ENCODE measurements at regions not wholly inside any gene's neighbourhood (a gene's known extent, or its start where the extent isn't known, plus 50 kb on each side); places are given as distances from the start of the nearest gene placed in this dataset.

DNA sequence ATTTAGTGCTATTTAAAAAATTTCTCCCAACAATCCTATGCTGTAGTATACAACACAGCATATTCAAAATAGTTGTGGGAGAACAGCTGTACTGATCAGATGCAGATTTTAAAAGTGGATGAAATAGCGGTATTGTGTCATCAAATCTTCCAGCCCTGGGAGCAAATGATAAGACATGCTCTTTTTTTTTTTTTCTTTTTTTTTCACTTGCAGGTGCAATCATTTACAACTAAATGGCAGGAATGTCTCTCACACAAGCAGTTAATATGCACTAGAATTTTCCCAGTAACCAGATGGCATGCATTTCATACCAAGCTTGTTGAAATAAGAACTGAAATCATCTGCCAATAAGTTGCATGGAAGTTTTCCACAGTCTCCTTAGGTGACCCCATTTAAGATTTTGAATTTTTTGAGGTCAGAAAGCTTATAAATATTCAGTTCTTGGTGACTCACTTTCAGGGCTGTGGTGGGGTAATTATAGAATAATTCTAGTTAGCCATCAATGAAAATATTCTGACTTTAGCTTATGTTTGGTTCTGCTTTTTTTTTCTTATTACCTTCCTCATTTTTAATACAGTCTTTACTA, 623.9 kb upstream of the NR5A2 start:
- DNase-seq: no peak
- Mint-ChIP-seq H3K9me3 (peaks cover 0 to 6% (median 0%) of the 10 kb centered on the region in 9 donors), H3K27ac (no peak overlapping the region), H3K36me3 (no peaks in the 10 kb centered on the region), H3K27me3 (peaks cover 0 to 10% (median 4%) of the 10 kb centered on the region in 5 donors), H3K4me1 (peaks cover 0 to 23% (median 4%) of the 10 kb centered on the region in 4 donors), H3K4me3 (no peak overlapping the region)
- POLR2A ChIA-PET: no interaction called here
- ATAC-seq: no peak

DNA sequence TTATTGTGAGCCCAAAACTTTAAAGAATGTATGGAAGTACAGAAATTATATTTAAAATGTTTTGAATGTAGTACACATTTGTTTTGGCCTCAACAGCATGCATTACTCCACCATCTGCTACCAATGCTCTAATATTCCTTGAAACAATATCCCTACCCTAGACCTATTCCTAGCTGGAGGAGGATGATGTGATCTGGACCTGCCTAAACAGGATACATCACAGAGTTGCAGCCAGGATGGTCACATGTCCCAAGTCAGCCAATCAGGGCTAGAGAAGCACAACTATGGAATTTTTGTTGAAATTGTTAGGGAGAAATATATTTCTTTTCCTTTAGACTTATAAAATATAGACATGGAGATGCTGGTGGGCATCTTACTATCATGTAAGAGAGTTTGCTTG, 623.3 kb upstream of the NR5A2 start:
- Mint-ChIP-seq H3K4me1 (peaks cover 0 to 23% (median 4%) of the 10 kb centered on the region in 4 donors), H3K27me3 (peaks cover 0 to 10% (median 4%) of the 10 kb centered on the region in 5 donors), H3K4me3 (no peak overlapping the region), H3K9me3 (peaks cover 0 to 6% (median 0%) of the 10 kb centered on the region in 9 donors), H3K36me3 (no peaks in the 10 kb centered on the region), H3K27ac (no peak overlapping the region)
- no peak for ATAC-seq
- POLR2A ChIA-PET: no interaction called here
- no peak for DNase-seq

DNA sequence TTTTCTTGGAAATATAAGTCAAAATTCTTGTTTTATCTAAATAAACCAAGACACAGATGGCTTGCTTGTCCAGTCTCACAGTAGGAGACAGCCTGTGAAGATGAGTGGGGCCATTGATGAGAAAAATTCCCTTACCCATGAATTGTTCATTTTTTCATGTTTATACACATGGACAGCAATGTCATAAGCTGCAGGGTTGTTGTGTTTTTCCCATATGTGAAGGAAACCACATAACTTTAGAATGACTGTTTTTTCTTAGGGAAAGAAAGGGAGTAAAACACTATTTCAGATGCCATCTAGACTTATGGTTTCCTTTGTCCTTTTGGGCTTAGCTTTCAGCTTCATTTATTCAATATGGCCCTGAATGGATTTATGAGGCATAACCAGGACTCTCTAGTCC, 622.5 kb upstream of the NR5A2 start:
- H3K4me3 Mint-ChIP-seq: no peak overlapping the region
- no peak for ATAC-seq
- POLR2A ChIA-PET: no interaction called here
- H3K36me3 Mint-ChIP-seq: peaks cover 0 to 3% (median 0%) of the 10 kb centered on the region in 3 donors
- H3K4me1 Mint-ChIP-seq: peaks cover 0 to 18% (median 4%) of the 10 kb centered on the region in 4 donors
- DNase-seq: no peak
- peaks cover under 1 to 10% (median 4%) of the 10 kb centered on the region in 5 donors for H3K27me3 Mint-ChIP-seq
- H3K9me3 Mint-ChIP-seq: peaks cover 0 to 6% (median 0%) of the 10 kb centered on the region in 9 donors
- no peak overlapping the region for H3K27ac Mint-ChIP-seq

DNA sequence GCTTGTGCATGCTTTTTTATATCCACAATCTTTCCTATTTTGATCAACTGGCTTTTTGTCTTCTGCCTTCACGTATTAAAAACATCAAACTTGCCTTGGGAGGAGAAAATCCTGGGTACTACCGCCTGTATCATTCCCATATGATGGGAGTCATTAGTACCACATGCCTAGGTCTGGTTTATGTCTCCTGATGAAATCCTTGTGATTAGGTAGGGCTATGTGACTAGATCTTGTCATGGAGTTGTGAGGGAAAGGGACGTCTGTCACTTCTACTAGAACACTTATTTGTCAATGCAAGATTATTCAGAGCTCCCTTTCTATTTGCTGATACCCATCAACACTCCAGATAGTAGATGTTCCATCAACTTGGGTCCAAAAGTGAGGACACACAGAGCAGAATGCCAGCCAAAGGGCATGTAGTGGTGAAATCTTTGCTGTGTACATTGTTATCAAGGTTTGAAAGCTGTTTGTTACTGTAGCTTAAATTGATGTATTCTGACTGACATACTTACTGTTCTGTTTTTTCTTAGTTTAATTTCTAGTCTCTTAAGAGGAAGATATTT, 621.8 kb upstream of the NR5A2 start:
- H3K4me3 Mint-ChIP-seq: no peak overlapping the region
- POLR2A ChIA-PET: no interaction called here

DNA sequence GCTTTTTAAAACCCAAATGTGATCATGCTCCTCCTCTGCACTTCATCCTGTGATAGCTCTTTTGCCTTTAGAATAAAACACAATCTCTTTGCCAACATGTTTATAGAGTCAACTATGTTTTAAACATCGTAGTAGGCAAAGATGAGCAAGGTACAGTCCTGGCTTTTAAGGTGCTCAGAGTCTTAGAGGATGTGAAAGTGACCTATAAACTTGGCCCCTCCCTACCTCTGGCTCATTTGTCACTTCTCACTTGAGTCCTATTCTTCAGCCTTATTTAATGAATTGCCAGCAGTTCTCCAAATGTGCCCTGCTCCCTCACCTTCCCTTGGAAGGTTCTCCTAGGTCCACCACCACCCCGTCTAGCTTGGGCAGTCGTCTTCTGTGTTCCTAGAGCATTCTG, 617.0 kb upstream of the NR5A2 start:
- no peak for ATAC-seq
- Mint-ChIP-seq H3K9me3 (peaks cover 0 to 11% (median 3%) of the 10 kb centered on the region in 9 donors), H3K4me3 (no peak overlapping the region), H3K27me3 (peaks cover 4 to 21% (median 9%) of the 10 kb centered on the region in 5 donors), H3K27ac (no peak overlapping the region), H3K36me3 (peaks cover 0 to 7% (median 0%) of the 10 kb centered on the region in 3 donors), H3K4me1 (peaks cover 0 to 11% (median 0%) of the 10 kb centered on the region in 4 donors)
- DNase-seq: no peak
- POLR2A ChIA-PET: no interaction called here

More for the DNA sequence above, 621.8 kb upstream of the NR5A2 start:
- ATAC-seq (no peak), DNase-seq (no peak)
- peaks cover 0 to 7% (median 0%) of the 10 kb centered on the region in 3 donors for H3K36me3 Mint-ChIP-seq
- peaks cover 4 to 15% (median 6%) of the 10 kb centered on the region in 5 donors for H3K27me3 Mint-ChIP-seq
- peaks cover 0 to 6% (median 0%) of the 10 kb centered on the region in 9 donors for H3K9me3 Mint-ChIP-seq
- H3K4me1 Mint-ChIP-seq: peaks cover 0 to 17% (median 0%) of the 10 kb centered on the region in 4 donors
- H3K27ac Mint-ChIP-seq: no peak overlapping the region

DNA sequence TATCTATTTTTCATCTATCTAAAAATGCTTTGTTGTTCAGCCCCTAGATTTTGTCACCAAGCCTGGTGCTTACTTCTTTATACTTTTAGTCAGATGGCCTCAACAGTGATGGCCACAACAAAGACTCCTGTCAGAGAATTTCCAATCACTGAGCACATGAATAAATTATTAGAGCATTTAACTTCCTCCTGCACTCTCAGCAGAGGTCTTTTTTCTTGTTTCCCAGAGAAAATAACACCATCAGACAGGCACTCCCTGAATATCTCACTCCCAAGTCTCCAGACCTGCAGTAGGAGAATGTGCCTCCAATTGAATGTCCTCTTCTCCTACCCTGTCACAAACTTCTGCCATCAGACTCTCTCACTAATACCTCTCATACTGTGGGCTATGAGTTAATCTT, 616.0 kb upstream of the NR5A2 start:
- H3K36me3 Mint-ChIP-seq: peaks cover 0 to 10% (median 0%) of the 10 kb centered on the region in 3 donors
- no peak for ATAC-seq
- POLR2A ChIA-PET: no interaction called here
- peaks cover 0 to 11% (median 0%) of the 10 kb centered on the region in 4 donors for H3K4me1 Mint-ChIP-seq
- DNase-seq: no peak
- peaks cover 3 to 20% (median 8%) of the 10 kb centered on the region in 5 donors for H3K27me3 Mint-ChIP-seq
- H3K27ac Mint-ChIP-seq: no peak overlapping the region
- H3K4me3 Mint-ChIP-seq: no peak overlapping the region
- H3K9me3 Mint-ChIP-seq: peaks cover 3 to 22% (median 9%) of the 10 kb centered on the region in 9 donors

DNA sequence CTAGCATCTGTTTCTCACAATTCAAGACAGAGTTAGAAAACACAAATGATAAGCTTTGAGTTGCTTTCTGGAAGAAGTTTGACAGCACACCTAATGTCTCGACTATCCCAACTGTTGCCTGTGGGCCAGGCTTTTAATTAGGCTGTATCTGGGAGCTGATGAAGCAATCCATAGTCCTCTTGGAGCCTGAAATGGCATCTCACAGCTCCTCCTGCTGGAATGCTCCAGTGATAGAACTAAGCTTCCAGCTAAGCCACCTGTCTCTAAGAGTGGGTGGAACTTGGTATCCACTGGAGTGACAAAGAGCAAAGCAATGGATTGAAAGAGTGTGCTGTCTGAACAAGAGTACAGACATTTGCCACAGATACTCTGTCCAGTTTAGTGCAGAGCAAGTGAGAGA, 605.3 kb upstream of the NR5A2 start:
- Mint-ChIP-seq H3K36me3 (peaks cover 0 to 2% (median 1%) of the 10 kb centered on the region in 3 donors), H3K9me3 (peaks cover 2 to 16% (median 10%) of the 10 kb centered on the region in 9 donors), H3K27ac (peak overlapping the region in 1 of 10 donors; percentile 45), H3K27me3 (peaks cover 3 to 37% (median 10%) of the 10 kb centered on the region in 5 donors), H3K4me1 (no peaks in the 10 kb centered on the region), H3K4me3 (no peak overlapping the region)
- POLR2A ChIA-PET: no interaction called here
- DNase-seq: no peak
- ATAC-seq: no peak

DNA sequence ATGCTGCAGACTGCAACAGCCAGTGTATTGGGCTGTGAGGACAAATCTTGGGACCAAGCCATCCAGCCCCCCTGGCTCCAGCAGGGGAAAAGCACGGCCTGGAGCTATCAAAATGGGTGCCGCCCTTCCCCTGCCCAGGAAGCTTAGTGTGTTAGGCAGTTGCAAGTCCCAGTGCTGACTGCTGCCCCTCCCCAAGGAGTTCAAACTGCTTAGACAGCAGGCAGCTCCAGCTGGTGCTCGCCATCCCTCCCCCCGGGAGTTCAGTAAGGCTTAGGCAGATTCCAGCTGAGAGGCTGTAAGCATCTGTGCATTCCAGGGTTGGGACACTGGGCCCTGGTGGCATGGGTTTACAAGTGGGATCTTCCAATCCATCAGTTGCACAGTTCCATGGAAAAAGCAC, 579.6 kb upstream of the NR5A2 start:
- H3K4me3 Mint-ChIP-seq: no peak overlapping the region
- H3K27ac Mint-ChIP-seq: no peak overlapping the region
- H3K27me3 Mint-ChIP-seq: peaks cover 1 to 26% (median 12%) of the 10 kb centered on the region in 5 donors
- peaks cover 3 to 26% (median 5%) of the 10 kb centered on the region in 9 donors for H3K9me3 Mint-ChIP-seq
- peaks cover 0 to 2% (median 0%) of the 10 kb centered on the region in 4 donors for H3K4me1 Mint-ChIP-seq
- no peak for ATAC-seq
- POLR2A ChIA-PET: no interaction called here
- DNase-seq: no peak
- peaks cover 0 to 4% (median 0%) of the 10 kb centered on the region in 3 donors for H3K36me3 Mint-ChIP-seq

DNA sequence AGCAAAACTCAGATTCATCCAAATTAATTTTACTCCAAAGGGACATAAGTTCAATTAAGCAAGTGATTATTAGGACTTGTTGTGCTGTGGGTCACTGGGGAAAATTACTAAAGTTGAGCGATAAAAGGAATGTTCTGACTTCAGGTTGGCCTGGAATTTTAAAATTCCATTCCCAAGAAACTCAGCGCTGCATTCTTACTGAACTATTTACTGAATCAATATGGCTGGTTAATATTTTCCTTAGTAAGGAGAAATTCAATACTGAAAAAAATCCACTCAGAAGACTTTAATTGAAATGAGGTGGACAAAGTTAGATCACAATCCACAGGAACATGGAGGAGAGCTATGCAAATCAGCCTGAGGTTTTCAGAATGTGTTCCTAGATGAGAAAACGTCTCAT, 578.9 kb upstream of the NR5A2 start:
- peaks cover 0 to 26% (median 4%) of the 10 kb centered on the region in 9 donors for H3K9me3 Mint-ChIP-seq
- H3K27me3 Mint-ChIP-seq: peaks cover 1 to 26% (median 12%) of the 10 kb centered on the region in 5 donors
- H3K27ac Mint-ChIP-seq: no peak overlapping the region
- ATAC-seq (no peak), DNase-seq (no peak)
- POLR2A ChIA-PET: no interaction called here
- no peak overlapping the region for H3K4me3 Mint-ChIP-seq
- H3K4me1 Mint-ChIP-seq: peaks cover 0 to 2% (median 0%) of the 10 kb centered on the region in 4 donors
- H3K36me3 Mint-ChIP-seq: peaks cover 0 to 4% (median 0%) of the 10 kb centered on the region in 3 donors

DNA sequence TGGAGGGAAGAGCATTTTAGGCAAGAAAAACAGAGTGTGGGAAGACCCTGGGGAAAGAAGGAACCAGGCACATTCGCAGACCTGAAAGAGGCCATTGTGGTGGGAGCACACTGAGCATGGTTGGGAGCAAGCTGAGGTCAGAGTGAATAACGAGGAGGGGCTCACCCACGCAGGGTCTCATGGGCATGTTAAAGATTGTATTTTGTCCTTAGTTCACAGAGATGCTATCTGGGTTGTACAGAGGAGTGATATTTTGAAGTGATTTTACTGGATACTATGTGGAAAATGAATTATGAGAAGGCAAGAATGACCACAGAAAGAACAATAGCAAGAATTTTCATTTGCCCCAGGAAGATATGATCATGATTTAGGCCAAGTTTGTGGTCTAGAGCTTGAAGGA, 578.3 kb upstream of the NR5A2 start:
- POLR2A ChIA-PET: no interaction called here
- H3K9me3 Mint-ChIP-seq: peaks cover 0 to 26% (median 4%) of the 10 kb centered on the region in 9 donors
- no peak overlapping the region for H3K27ac Mint-ChIP-seq
- H3K36me3 Mint-ChIP-seq: peaks cover 0 to 4% (median 0%) of the 10 kb centered on the region in 3 donors
- H3K4me3 Mint-ChIP-seq: no peak overlapping the region
- no peak for ATAC-seq
- H3K4me1 Mint-ChIP-seq: peaks cover 0 to 2% (median 0%) of the 10 kb centered on the region in 4 donors
- DNase-seq: no peak
- peaks cover 1 to 26% (median 12%) of the 10 kb centered on the region in 5 donors for H3K27me3 Mint-ChIP-seq

DNA sequence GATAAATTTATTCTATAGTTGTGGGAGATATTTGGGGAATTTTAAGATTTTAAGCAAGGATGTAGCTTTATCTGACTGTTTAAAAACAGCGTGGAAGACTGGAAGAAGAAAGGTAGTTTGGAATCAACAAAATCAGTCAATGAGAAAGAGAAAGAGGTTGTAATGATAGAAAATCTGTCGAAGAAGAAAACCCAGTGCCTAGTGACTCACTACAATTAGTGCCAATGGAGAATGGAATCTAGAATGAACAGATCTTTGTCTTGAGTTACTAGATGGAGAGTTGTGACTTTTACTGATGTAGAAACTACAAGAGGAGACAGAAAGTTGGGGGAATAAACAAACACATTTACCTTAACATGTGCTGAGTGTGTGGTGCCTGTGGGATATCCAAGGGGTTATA, 577.8 kb upstream of the NR5A2 start:
- POLR2A ChIA-PET: no interaction called here
- Mint-ChIP-seq H3K4me3 (no peak overlapping the region), H3K27me3 (peaks cover 1 to 26% (median 12%) of the 10 kb centered on the region in 5 donors), H3K36me3 (peaks cover 0 to 4% (median 0%) of the 10 kb centered on the region in 3 donors), H3K9me3 (peaks cover 0 to 25% (median 4%) of the 10 kb centered on the region in 9 donors), H3K4me1 (peaks cover 0 to 2% (median 0%) of the 10 kb centered on the region in 4 donors), H3K27ac (no peak overlapping the region)
- ATAC-seq (no peak), DNase-seq (no peak)

DNA sequence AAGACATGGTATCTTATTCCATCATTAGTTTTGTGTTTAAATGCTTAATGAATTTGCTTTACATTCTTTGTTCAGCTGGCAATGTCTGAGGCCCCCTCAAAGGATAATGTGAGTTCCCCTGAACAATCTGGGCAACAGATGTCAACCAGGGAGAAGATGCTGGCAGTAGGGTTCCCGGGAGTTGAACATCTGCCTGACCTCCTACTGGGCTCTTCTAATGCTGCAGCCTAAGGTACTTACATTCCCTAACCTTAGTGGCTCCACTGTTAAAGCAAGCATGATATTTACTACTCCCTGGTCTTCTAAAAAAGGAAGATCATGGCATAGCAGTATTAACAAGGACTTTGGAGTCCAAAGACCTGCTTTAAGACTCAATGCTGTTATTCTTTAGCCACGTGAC, 574.9 kb upstream of the NR5A2 start:
- peaks cover 0 to 12% (median 4%) of the 10 kb centered on the region in 5 donors for H3K27me3 Mint-ChIP-seq
- POLR2A ChIA-PET: no interaction called here
- DNase-seq: no peak
- H3K9me3 Mint-ChIP-seq: peaks cover 0 to 2% (median 0%) of the 10 kb centered on the region in 9 donors
- no peaks in the 10 kb centered on the region for H3K36me3 Mint-ChIP-seq
- no peaks in the 10 kb centered on the region for H3K4me1 Mint-ChIP-seq
- no peak for ATAC-seq
- H3K27ac Mint-ChIP-seq: no peak overlapping the region
- no peak overlapping the region for H3K4me3 Mint-ChIP-seq

DNA sequence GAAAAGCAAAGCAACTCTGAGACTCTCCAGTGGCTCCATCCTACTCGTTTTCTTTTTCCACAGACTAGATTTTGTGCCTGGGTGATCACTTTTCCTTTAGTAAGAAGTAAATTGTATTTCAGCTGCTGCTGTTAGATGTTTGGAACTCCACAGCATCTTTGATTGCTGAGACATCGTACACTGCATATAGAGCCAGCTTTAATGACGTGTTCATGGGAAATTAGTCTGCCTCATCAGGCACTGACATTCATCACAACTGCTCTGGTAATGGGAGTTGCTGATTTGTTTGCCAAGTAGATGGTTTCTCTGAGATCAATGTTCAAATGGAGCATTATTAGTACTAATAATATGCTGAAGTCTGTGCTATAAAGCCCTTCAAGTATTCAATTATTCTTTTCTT, 573.8 kb upstream of the NR5A2 start:
- no peak for ATAC-seq

More for the DNA sequence above, 573.8 kb upstream of the NR5A2 start:
- Mint-ChIP-seq H3K36me3 (no peaks in the 10 kb centered on the region), H3K27me3 (peaks cover 0 to 6% (median 0%) of the 10 kb centered on the region in 5 donors), H3K27ac (no peak overlapping the region), H3K9me3 (no peaks in the 10 kb centered on the region), H3K4me1 (no peaks in the 10 kb centered on the region), H3K4me3 (no peak overlapping the region)
- DNase-seq: no peak
- POLR2A ChIA-PET: no interaction called here
